Gastrocnemius medialis (tissue), 4 donors: ENCODE measurements at regions not wholly inside any gene's neighbourhood (a gene's known extent, or its start where the extent isn't known, plus 50 kb on each side); places are given as distances from the start of the nearest gene placed in this dataset.

Experiments
- ATAC-seq, 2 donors: fragments of 150-250 bp; one replicate each; pipeline ENCODE4 v1.9.1; 2016
- DNase-seq, 2 donors: peaks; one replicate each; pipeline ENCODE4 v3.0.0-alpha.2; 2019
- H3K27ac ChIP-seq, 4 donors: fragments of 200-600 bp; sonication (generic); 1 replicate in 1 of 4; 2 replicates in 3 of 4; pipeline ENCODE4 v1.5.1; 2016 to 2018; ENCODE audit warnings: mild to moderate bottlenecking in 2 of 4, moderate library complexity in 1 of 4
- H3K27me3 ChIP-seq, 3 donors: fragments of 200-600 bp; sonication (generic) in 2 of 3; 1 replicate in 1 of 3; 2 replicates in 2 of 3; pipeline versions ENCODE4 v1.5.1 to v1.6.0; 2016 to 2019; ENCODE audit warnings: mild to moderate bottlenecking in 1 of 3, moderate library complexity in 1 of 3
- H3K36me3 ChIP-seq, 2 donors: fragments of 200-600 bp; sonication (generic) in 1 of 2; one replicate each; pipeline ENCODE4 v1.5.1; 2017 to 2018
- H3K4me1 ChIP-seq, 2 donors: fragments of 200-600 bp; sonication (generic) in 1 of 2; one replicate each; pipeline ENCODE4 v1.5.1; 2016 to 2017; ENCODE audit warnings: mild to moderate bottlenecking in 2 of 2
- H3K4me3 ChIP-seq, 4 donors: fragments of 200-600 bp; sonication (generic) in 3 of 4; 1 replicate in 1 of 4; 2 replicates in 3 of 4; pipeline ENCODE4 v1.5.1; 2016 to 2019; ENCODE audit warnings: mild to moderate bottlenecking in 2 of 4
- H3K9me3 ChIP-seq, 3 donors: fragments of 200-600 bp; sonication (generic) in 2 of 3; 1 replicate in 1 of 3; 2 replicates in 2 of 3; pipeline ENCODE4 v1.5.1; 2016 to 2019
- POLR2A ChIP-seq, 2 donors: fragments of 450-650 bp; IDR thresholded peaks; one replicate each; pipeline ENCODE4 v1.6.1; 2017; ENCODE audit warnings: antibody characterized with exemption in 2 of 2, mild to moderate bottlenecking in 2 of 2, moderate library complexity in 2 of 2
- in situ Hi-C, 4 donors: fragments of 200-750 bp; cut with MboI; loops; one replicate each; pipeline versions ENCODE4 v1.15.0 to v1.8.0; 2017; ENCODE audit warnings: low sequenced_read_pairs in 4 of 4
- intact Hi-C: fragments of 100-400 bp; cut with DNase I; formaldehyde crosslinking; loops from one replicate; pipeline ENCODE4 v1.15.1; 2023; ENCODE audit warnings: low total_unique reads
- TF ChIP-seq, protein P1 (sequence below), 5 experiments: fragments of 450-650 bp in 3 of 5; fragments of 200-600 bp in 2 of 5; sonication (generic) in 2 of 5; IDR thresholded peaks in 4 of 5; conservative IDR thresholded peaks in 1 of 5; 1 replicate in 4 of 5; 2 replicates in 1 of 5; pipeline ENCODE4 v1.5.1; 2016 to 2019; ENCODE audit warnings: antibody characterized with exemption in 5 of 5, mild to moderate bottlenecking in 3 of 5, moderate library complexity in 3 of 5

DNA sequence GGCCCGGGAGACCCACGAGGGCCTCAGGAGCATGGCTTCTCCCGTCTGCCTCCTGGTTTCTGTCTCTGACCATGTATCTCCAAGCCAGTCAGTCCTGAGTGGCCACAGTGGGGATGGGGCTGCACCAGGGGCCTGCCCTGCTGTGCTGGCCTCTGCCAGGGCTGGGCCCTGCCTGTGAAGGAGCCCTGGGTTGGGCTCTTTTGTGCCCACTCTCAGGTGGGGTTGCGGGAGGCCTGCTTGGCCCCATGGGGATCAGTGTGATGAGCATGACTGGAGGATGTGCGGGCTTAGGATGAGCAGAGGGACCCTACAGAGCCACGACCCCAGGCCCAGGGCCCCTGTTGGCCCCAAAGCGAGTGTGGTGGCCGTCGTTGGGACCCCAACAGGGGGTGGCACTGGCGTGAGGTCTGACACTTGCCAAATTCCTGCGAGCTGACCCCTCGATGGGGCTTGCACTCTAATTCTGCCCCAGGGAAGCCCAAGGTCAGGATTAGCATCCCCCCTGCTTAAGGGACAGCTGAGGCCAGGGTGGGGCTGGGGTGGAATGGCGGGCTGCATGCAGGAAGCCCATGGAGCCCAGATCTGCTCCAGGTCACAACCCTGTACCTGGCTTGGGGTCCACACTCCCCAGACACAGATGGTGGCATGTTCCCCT is 90.0 kb upstream of the BHLHE23 start:
- Histone ChIP-seq H3K4me1 (no peaks in the 10 kb centered on the region), H3K27ac (no peak overlapping the region), H3K36me3 (no peaks in the 10 kb centered on the region), H3K4me3 (no peak overlapping the region), H3K9me3 (no peaks in the 10 kb centered on the region), H3K27me3 (peaks cover 35 to 41% (median 41%) of the 10 kb centered on the region in 3 donors)
- peak in 1 of 2 donors; percentile 6 for DNase-seq
- no peak for ATAC-seq
- intact Hi-C loops, result no loop called here
- no peak for TF ChIP-seq POLR2A (IDR thresholded peaks at IDR 0.05)
- TF ChIP-seq, protein P1, sequence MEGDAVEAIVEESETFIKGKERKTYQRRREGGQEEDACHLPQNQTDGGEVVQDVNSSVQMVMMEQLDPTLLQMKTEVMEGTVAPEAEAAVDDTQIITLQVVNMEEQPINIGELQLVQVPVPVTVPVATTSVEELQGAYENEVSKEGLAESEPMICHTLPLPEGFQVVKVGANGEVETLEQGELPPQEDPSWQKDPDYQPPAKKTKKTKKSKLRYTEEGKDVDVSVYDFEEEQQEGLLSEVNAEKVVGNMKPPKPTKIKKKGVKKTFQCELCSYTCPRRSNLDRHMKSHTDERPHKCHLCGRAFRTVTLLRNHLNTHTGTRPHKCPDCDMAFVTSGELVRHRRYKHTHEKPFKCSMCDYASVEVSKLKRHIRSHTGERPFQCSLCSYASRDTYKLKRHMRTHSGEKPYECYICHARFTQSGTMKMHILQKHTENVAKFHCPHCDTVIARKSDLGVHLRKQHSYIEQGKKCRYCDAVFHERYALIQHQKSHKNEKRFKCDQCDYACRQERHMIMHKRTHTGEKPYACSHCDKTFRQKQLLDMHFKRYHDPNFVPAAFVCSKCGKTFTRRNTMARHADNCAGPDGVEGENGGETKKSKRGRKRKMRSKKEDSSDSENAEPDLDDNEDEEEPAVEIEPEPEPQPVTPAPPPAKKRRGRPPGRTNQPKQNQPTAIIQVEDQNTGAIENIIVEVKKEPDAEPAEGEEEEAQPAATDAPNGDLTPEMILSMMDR (IDR thresholded peaks at IDR 0.05 in 4 of 5, conservative IDR thresholded peaks at IDR 0.05 in 1 of 5), result no peak
- in situ Hi-C loops, result no loop called here

DNA sequence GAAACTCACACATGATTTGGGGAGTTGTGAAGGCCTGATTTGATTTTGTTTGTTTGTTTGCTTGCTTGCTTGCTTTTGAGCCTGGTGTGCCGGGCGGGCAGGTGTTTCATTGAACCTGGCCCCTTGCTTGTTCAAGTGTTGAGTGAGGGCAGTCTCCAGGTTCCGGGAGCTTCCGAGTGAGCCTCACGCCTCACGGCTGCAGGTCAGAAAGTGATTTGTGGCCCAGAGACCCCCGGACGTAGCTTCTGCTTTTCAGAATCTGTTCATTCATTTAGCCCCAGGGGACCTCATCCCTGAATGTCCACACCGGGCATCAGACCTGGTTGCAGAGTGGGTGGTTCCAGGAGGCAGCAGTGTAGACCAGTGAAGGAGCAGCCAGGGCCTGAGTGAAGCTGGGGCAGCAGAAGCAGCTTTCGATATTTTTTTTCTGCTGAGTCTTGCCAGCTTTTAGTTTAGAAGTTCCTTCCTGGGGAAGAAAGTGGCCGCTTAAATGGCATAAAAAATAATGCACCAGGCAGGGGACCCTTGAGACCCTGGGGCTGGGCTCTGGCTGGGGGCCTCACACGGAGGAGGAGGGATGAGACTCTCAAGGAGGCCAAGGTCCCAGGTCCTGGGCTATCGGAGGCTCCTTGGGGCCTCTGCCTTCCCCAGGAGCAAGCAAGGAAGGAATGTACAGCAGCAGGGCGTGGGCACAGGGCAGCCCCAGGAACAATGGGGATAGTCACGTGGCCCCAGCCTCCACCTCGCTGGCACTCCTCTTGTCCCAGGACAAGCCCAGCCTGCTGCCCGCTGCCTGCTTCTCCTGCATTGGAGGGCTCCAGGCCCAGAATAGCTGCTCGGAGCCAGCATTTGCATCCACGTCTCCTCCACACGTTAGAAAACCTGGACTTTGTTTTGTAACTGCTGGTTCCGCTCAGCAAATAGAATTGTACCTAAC is 89.2 kb upstream of the BHLHE23 start:
- no peak for ATAC-seq
- peak in 1 of 2 donors; percentile 6 for DNase-seq

DNA sequence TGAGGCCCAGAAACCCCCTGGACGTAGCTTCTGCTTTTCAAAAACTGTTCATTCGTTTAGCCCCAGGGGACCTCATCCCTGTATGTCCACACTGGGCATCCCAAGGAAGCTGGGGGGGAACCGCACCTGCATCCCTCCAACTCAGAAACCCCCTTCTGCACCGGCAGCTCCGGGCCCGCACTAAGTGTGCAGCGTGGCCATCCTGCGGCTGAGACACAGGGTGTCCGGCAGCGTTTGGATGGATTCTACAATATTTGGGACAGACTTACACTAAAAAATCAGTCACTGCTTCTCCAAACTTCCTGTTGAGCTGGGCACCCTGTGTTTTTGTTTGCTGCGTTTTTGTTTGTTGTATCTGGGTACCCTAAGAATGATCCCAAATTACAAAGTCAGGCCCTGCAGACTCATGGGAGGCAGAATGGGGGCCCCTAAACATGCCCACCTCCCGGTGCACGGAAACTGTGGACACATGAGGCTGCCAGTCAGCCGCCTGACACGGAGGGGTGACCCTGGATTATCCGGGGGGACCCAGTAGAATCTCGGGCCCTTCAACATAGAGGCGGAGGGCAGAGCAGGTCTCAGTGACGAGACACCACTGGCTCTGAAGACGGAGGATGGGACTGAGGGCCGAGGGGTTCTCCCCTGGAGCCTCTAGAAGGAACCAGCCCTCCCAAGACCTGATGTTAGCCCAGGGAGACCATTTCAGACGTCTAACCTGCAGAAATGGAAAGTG is 88.2 kb upstream of the BHLHE23 start:
- no peak overlapping the region for H3K4me3 ChIP-seq
- H3K9me3 ChIP-seq, result no peaks in the 10 kb centered on the region
- TF ChIP-seq, protein P1 (IDR thresholded peaks at IDR 0.05 in 4 of 5, conservative IDR thresholded peaks at IDR 0.05 in 1 of 5), result no peak
- no peak for TF ChIP-seq POLR2A (IDR thresholded peaks at IDR 0.05)
- no peaks in the 10 kb centered on the region for H3K36me3 ChIP-seq
- peak in 1 of 2 donors; percentile 2 for DNase-seq
- no peak for ATAC-seq
- in situ Hi-C loops, result no loop called here
- H3K27ac ChIP-seq, result no peak overlapping the region
- intact Hi-C loops, result no loop called here
- H3K27me3 ChIP-seq, result peaks cover 21 to 35% (median 26%) of the 10 kb centered on the region in 3 donors
- H3K4me1 ChIP-seq, result no peaks in the 10 kb centered on the region

More for the DNA sequence above, 89.2 kb upstream of the BHLHE23 start:
- Histone ChIP-seq H3K27ac (no peak overlapping the region), H3K4me1 (no peaks in the 10 kb centered on the region), H3K9me3 (no peaks in the 10 kb centered on the region), H3K36me3 (no peaks in the 10 kb centered on the region), H3K27me3 (peaks cover 32 to 39% (median 37%) of the 10 kb centered on the region in 3 donors), H3K4me3 (no peak overlapping the region)
- TF ChIP-seq, protein P1 (IDR thresholded peaks at IDR 0.05 in 4 of 5, conservative IDR thresholded peaks at IDR 0.05 in 1 of 5), result no peak
- no peak for TF ChIP-seq POLR2A (IDR thresholded peaks at IDR 0.05)
- intact Hi-C loops, result no loop called here
- in situ Hi-C loops, result no loop called here

DNA sequence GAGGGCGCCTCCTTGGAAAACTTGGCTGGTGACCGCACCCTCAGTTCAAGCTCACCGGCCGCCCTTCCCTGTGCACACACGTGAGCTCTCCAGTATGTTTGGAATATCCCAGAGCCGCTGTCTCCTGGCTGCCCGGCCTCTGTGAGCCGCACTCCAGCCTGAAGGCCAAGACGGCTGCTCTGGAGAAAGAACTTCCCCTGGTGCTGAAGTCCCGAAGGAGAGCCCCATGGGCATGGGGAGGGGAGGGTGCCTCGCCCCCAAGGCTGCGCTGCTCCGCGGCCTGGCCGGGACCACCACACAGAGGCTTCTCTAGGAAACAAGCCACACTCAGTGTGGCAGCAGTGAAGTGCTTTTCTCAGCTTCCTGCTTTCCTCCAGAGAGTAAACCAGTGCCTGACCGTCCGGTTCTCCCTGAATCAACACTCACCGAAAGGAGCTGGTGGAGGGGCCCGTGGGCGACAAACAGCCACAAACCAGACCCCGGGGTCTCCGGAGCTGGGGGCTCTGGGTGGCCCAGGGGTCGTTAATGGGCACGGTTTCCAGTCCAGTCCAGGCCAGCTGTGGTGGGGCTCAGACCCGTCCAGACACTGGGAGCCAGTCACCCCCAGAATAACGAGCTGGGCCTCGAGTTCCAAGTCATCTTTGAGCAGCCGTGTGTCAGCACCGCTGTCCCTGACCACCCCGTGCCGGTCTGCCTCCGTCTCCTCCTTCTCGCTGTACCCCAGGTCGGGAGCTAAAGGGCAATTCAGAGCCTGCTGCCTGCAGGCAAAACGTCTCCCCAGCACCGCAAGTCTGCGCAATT is 87.4 kb upstream of the BHLHE23 start:
- TF ChIP-seq POLR2A (IDR thresholded peaks at IDR 0.05), result no peak
- TF ChIP-seq, protein P1 (IDR thresholded peaks at IDR 0.05 in 4 of 5, conservative IDR thresholded peaks at IDR 0.05 in 1 of 5), result no peak
- in situ Hi-C loops, result no loop called here

More for the DNA sequence above, 87.4 kb upstream of the BHLHE23 start:
- intact Hi-C loops, result no loop called here
- ATAC-seq (no peak), DNase-seq (peak in 1 of 2 donors; percentile 8)
- Histone ChIP-seq H3K27ac (no peak overlapping the region), H3K4me1 (no peaks in the 10 kb centered on the region), H3K9me3 (no peaks in the 10 kb centered on the region), H3K4me3 (no peak overlapping the region), H3K36me3 (no peaks in the 10 kb centered on the region), H3K27me3 (peaks cover 21 to 31% (median 22%) of the 10 kb centered on the region in 3 donors)
